Activated naive CD4-positive, alpha-beta T cell treated with anti-CD3 and anti-CD28 coated beads, Interleukin-2, amount 50 U/mL, for 72 hours (primary cell): ENCODE measurements at regions not wholly inside any gene's neighbourhood (a gene's known extent, or its start where the extent isn't known, plus 50 kb on each side); places are given as distances from the start of the nearest gene placed in this dataset.
"Not testable (repeated sequence)": the region's sequence is repeated elsewhere in the genome, so short reads cannot be mapped to it uniquely, and the experiment has no call there.

Experiments used
- ATAC-seq, 2 donors: fragments of 150-1000 bp; cut with Tn5 transposase; 2 replicates each; pipeline ENCODE4 v1.10.0; 2021; ENCODE audit warnings: mild to moderate bottlenecking in 2 of 2, moderate library complexity in 2 of 2
- DNase-seq, 2 donors: peaks; one replicate each; pipeline ENCODE4 v3.0.0; 2021 to 2022; ENCODE audit warnings: low spot score in 2 of 2
- H3K27ac Mint-ChIP-seq, 2 donors: one replicate each; pipeline ENCODE4 v1.8.0; 2022; ENCODE audit warnings: mild to moderate bottlenecking in 2 of 2, mixed read lengths in 2 of 2
- H3K36me3 Mint-ChIP-seq, 2 donors: one replicate each; pipeline ENCODE4 v1.8.0; 2022; ENCODE audit warnings: mixed read lengths in 2 of 2
- H3K9me3 Mint-ChIP-seq, 2 donors: one replicate each; pipeline ENCODE4 v1.8.0; 2022; ENCODE audit warnings: mixed read lengths in 2 of 2

GRCh38 chr17:53218723-53219122, 604.0 kb upstream of the KIF2B start:
- Mint-ChIP-seq H3K36me3 (no peaks in the 10 kb centered on the region), H3K27ac (no peak overlapping the region), H3K9me3 (peaks cover 15 to 29% of the 10 kb centered on the region in 2 donors)
- no peak for DNase-seq
- no peak for ATAC-seq

- Mint-ChIP-seq H3K9me3 (peaks cover 21 to 30% of the 10 kb centered on the region in 2 donors), H3K36me3 (no peaks in the 10 kb centered on the region), H3K27ac (no peak overlapping the region)
These were observed 605.4 kb upstream of the KIF2B start for GRCh38 chr17:53217311-53217710.

DNA sequence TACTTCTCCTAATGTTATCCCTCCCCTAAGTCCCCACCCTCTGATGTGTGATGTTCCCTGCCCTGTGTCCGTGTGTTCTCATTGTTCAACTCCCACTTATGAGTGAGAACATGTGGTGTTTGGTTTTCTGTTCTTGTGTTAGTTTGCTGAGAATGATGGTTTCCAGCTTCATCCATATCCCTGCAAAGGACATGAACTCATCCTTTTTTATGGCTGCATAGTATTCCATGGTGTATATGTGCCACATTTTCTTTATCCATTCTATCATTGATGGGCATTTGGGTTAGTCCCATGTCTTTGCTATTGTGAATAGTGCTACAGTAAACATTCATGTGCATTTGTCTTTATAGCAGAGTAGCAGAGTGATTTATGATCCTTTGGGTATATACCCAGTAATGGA, 613.8 kb upstream of the KIF2B start:
- peaks cover 15 to 19% of the 10 kb centered on the region in 2 donors for H3K9me3 Mint-ChIP-seq
- not testable (repeated sequence) for H3K27ac Mint-ChIP-seq, ATAC-seq, DNase-seq, H3K36me3 Mint-ChIP-seq

More at GRCh38 chr17:53217311-53217710, 605.4 kb upstream of the KIF2B start:
- ATAC-seq (no peak), DNase-seq (no peak)

- ATAC-seq (no peak), DNase-seq (no peak)
- Mint-ChIP-seq H3K9me3 (peaks cover 9% of the 10 kb centered on the region in 2 donors), H3K36me3 (no peaks in the 10 kb centered on the region), H3K27ac (no peak overlapping the region)
These were observed 629.7 kb upstream of the KIF2B start for GRCh38 chr17:53193044-53193443.

- H3K27ac Mint-ChIP-seq, result no peak overlapping the region
- H3K9me3 Mint-ChIP-seq, result peaks cover 9% of the 10 kb centered on the region in 2 donors
- ATAC-seq (no peak), DNase-seq (no peak)
- H3K36me3 Mint-ChIP-seq, result no peaks in the 10 kb centered on the region
These were observed 630.8 kb upstream of the KIF2B start for GRCh38 chr17:53191878-53192277.

GRCh38 chr17:53186001-53186400, 636.7 kb upstream of the KIF2B start:
- ATAC-seq, result no peak
- peaks cover 0 to 16% of the 10 kb centered on the region in 2 donors for H3K36me3 Mint-ChIP-seq

DNA sequence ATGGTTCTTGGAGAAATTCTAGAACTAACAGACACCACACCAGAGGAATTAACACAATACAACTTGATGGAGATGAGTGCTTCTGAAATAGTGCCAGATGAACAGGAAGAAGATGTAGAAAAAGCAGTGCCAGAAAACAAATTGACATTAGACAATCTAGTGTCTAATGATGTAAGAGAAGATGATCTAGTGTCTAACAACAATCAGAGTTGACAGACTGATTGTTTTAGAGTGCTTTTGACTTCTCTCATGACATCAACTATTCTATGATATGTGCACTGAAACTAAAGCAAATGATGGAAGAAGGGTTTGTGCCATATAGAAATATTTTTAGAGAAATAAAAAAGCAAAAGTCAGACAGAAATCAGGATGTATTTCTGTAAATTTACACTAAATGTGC, 646.1 kb upstream of the KIF2B start:
- Mint-ChIP-seq H3K9me3 (peaks cover 16 to 21% of the 10 kb centered on the region in 2 donors), H3K27ac (no peak overlapping the region), H3K36me3 (no peaks in the 10 kb centered on the region)
- DNase-seq (no peak), ATAC-seq (no peak)

More at GRCh38 chr17:53186001-53186400, 636.7 kb upstream of the KIF2B start:
- no peak for DNase-seq
- H3K27ac Mint-ChIP-seq, result no peak overlapping the region
- peaks cover 23 to 40% of the 10 kb centered on the region in 2 donors for H3K9me3 Mint-ChIP-seq

GRCh38 chr17:53168413-53168812, 654.3 kb upstream of the KIF2B start:
- Mint-ChIP-seq H3K27ac (no peak overlapping the region), H3K36me3 (no peaks in the 10 kb centered on the region), H3K9me3 (no peaks in the 10 kb centered on the region)
- ATAC-seq (no peak), DNase-seq (no peak)

DNA sequence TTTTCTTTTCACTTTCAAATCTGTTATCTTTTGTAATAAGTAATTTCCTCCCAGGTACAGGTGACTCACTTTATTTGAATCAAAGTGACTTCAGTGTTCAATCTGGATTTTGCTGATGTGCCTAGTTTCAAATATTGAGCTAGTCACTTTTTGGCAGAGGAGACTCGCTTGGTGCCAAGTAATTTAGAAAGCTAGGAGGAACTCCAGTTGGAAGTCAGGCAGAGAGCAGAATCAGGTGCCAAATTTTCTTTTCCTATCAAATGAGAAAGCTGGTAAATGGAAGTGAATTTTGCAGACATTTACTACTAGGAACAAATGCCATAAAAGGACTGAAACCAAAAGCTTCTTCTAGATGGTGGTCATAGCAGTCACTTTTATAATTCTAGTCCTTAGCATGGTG, 656.0 kb upstream of the KIF2B start:
- peaks cover 6 to 10% of the 10 kb centered on the region in 2 donors for H3K9me3 Mint-ChIP-seq
- no peak for ATAC-seq

GRCh38 chr17:53150101-53150698, 672.5 kb upstream of the KIF2B start:
- H3K36me3 Mint-ChIP-seq, result no peaks in the 10 kb centered on the region
- no peak overlapping the region for H3K27ac Mint-ChIP-seq
- DNase-seq, result no peak
- no peaks in the 10 kb centered on the region for H3K9me3 Mint-ChIP-seq
- ATAC-seq, result no peak

More for the DNA sequence above, 656.0 kb upstream of the KIF2B start:
- DNase-seq, result no peak
- H3K27ac Mint-ChIP-seq, result no peak overlapping the region
- no peaks in the 10 kb centered on the region for H3K36me3 Mint-ChIP-seq

DNA sequence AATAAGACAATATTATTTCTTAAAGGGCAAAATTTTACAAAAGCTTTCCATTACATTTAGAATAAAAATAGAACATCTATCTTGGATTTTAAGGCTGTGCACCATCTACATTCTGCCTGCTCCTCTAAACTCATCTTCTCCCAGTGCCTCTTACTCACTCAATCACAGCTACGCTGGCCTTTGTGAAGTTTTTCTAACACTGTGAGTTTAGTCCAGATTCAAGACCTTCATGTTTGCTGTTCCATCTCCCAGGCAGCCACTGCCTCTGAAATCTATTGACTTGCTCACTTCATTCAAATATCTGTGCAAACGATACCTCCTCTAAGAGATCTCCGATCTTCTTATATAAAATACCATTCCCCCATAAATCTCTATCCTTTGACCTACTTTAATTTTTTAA, 673.4 kb upstream of the KIF2B start:
- Mint-ChIP-seq H3K27ac (no peak overlapping the region), H3K36me3 (no peaks in the 10 kb centered on the region), H3K9me3 (no peaks in the 10 kb centered on the region)
- no peak for DNase-seq
- ATAC-seq, result no peak

DNA sequence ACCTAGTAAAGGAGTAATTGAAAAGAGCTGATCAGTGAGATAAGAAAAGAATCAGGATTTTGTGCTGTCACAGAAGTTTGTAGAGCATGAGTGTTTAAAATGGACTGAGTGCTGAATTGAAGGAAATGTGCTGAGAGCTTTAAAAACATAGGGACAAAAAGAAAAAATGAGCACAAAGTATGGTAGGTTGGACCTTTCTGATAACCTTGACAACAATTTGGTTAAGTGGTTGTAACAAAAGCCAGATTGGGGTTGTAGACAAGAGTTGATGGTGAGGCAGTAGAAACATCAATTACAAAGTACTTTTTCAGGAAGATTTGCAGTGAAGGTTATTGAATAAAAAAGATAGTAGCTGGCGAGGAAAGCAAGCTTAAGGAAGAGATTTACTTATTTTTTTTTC, 674.7 kb upstream of the KIF2B start:
- ATAC-seq (no peak), DNase-seq (no peak)
- Mint-ChIP-seq H3K36me3 (no peaks in the 10 kb centered on the region), H3K27ac (no peak overlapping the region), H3K9me3 (no peaks in the 10 kb centered on the region)

DNA sequence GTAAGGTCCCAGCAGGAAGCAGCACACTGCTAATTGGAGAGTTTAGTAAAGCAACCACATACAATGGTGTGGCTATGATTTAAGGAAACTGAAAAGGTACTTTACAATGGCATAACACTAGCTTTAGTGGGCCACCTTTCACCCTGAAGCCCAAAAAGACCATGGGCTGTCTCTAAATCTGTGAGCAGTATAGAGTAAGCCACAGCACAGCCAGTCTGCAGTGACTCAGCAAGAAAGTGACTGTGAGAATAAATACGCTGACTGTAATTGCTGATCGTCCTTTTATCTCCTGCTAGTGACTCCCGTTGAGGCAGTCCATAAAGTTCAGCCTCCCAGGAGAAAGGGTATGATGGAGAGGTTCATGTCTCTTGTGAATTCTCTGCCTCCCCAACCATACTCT, 679.8 kb upstream of the KIF2B start:
- peaks cover 5 to 9% of the 10 kb centered on the region in 2 donors for H3K9me3 Mint-ChIP-seq
- ATAC-seq (no peak), DNase-seq (no peak)
- H3K27ac Mint-ChIP-seq, result no peak overlapping the region
- no peaks in the 10 kb centered on the region for H3K36me3 Mint-ChIP-seq

DNA sequence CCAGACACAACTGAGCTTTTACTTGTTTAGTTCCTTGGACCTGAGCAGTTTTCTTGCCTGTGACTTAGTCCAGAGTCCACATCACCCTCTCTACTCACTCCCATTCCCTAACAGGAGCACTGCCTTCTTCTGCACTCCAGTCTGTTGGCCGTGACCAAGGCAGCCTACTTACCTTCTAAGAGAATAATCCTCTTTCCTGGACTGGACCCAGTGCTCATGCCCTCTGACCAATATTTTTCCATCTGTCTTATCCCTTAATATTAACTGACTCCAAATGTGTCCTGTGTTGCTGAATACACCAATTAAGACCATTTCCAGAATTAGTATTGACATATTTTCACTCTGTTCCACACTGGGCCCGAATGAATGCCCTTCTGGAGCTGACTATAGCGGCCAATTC, 681.0 kb upstream of the KIF2B start:
- no peak for ATAC-seq
- Mint-ChIP-seq H3K36me3 (no peaks in the 10 kb centered on the region), H3K27ac (no peak overlapping the region), H3K9me3 (peaks cover 6 to 11% of the 10 kb centered on the region in 2 donors)
- DNase-seq, result no peak

DNA sequence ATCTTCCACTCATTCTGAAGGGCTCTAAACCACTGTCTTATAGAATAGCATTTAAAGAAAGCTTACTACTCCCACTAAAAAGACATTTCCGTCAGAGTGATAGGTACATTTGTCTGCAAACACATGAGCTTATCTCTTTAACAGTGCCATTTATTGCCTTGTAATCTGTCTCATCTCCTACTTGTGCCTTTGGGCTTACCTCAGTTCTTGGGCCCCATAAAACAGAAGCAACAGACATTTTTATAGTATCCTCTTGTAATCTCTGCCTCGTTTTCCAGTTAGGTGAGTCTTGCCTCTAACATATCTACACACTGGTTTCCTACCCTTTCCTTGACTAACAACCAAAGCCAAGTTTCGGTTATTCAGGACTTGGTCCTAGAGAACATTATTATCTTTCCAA, 681.4 kb upstream of the KIF2B start:
- Mint-ChIP-seq H3K9me3 (peaks cover 6 to 11% of the 10 kb centered on the region in 2 donors), H3K27ac (no peak overlapping the region), H3K36me3 (no peaks in the 10 kb centered on the region)
- no peak for DNase-seq
- no peak for ATAC-seq

GRCh38 chr17:53137869-53138268, 684.9 kb upstream of the KIF2B start:
- H3K36me3 Mint-ChIP-seq, result no peaks in the 10 kb centered on the region
- no peak overlapping the region for H3K27ac Mint-ChIP-seq
- H3K9me3 Mint-ChIP-seq, result peaks cover 6 to 11% of the 10 kb centered on the region in 2 donors
- DNase-seq (no peak), ATAC-seq (no peak)

GRCh38 chr17:53135969-53136368, 686.8 kb upstream of the KIF2B start:
- ATAC-seq (no peak), DNase-seq (no peak)
- H3K27ac Mint-ChIP-seq, result no peak overlapping the region
- H3K9me3 Mint-ChIP-seq, result peaks cover 5 to 6% of the 10 kb centered on the region in 2 donors
- H3K36me3 Mint-ChIP-seq, result no peaks in the 10 kb centered on the region

- Mint-ChIP-seq H3K36me3 (no peaks in the 10 kb centered on the region), H3K9me3 (peaks cover 5 to 6% of the 10 kb centered on the region in 2 donors), H3K27ac (no peak overlapping the region)
- DNase-seq, result no peak
- ATAC-seq, result no peak
These were observed 688.2 kb upstream of the KIF2B start for GRCh38 chr17:53134548-53134947.
